Bronchial epithelial cell (primary cell): ENCODE measurements at regions not wholly inside any gene's neighbourhood (a gene's known extent, or its start where the extent isn't known, plus 50 kb on each side); places are given as distances from the start of the nearest gene placed in this dataset.
"Not testable (repeated sequence)": the region's sequence is repeated elsewhere in the genome, so short reads cannot be mapped to it uniquely, and the experiment has no call there.

ENCODE experiments used
- DNase-seq: peaks from one replicate; pipeline ENCODE4 v3.0.0-alpha.2; 2010; ENCODE audit warnings: low read depth
- FAIRE-seq: peaks from 2 replicates; lab custom pipeline; 2011; peaks lifted over from hg19 to GRCh38; lab: Jason Lieb, UNC
- H3K27me3 ChIP-seq: 2 replicates; pipeline ENCODE4 v1.5.1; 2011; ENCODE audit warnings: low read length; ENCODE audit not compliant: control insufficient read depth, insufficient read depth
- H3K36me3 ChIP-seq: 2 replicates; pipeline ENCODE4 v1.5.1; 2011; ENCODE audit warnings: low read length; ENCODE audit not compliant: control insufficient read depth, insufficient read depth
- H3K4me3 ChIP-seq: 2 replicates; pipeline ENCODE4 v1.5.1; 2011; ENCODE audit warnings: mild to moderate bottlenecking, low read depth, low read length, control low read depth
- TF ChIP-seq, protein P1 (sequence below): IDR thresholded peaks from 2 replicates; pipeline ENCODE4 v1.5.1; 2011; ENCODE audit warnings: mild to moderate bottlenecking, moderate library complexity, low read length, control low read depth, inconsistent platforms; ENCODE audit not compliant: insufficient read depth, severe bottlenecking

GRCh38 chr5:60445427-60445826 lies 254.5 kb downstream of the DEPDC1B start:
- DNase-seq, result no peak
- Histone ChIP-seq H3K4me3 (no peak overlapping the region), H3K27me3 (no peaks in the 10 kb centered on the region), H3K36me3 (no peaks in the 10 kb centered on the region)
- TF ChIP-seq, protein P1, sequence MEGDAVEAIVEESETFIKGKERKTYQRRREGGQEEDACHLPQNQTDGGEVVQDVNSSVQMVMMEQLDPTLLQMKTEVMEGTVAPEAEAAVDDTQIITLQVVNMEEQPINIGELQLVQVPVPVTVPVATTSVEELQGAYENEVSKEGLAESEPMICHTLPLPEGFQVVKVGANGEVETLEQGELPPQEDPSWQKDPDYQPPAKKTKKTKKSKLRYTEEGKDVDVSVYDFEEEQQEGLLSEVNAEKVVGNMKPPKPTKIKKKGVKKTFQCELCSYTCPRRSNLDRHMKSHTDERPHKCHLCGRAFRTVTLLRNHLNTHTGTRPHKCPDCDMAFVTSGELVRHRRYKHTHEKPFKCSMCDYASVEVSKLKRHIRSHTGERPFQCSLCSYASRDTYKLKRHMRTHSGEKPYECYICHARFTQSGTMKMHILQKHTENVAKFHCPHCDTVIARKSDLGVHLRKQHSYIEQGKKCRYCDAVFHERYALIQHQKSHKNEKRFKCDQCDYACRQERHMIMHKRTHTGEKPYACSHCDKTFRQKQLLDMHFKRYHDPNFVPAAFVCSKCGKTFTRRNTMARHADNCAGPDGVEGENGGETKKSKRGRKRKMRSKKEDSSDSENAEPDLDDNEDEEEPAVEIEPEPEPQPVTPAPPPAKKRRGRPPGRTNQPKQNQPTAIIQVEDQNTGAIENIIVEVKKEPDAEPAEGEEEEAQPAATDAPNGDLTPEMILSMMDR, result no peak
- no peak for FAIRE-seq

DNA sequence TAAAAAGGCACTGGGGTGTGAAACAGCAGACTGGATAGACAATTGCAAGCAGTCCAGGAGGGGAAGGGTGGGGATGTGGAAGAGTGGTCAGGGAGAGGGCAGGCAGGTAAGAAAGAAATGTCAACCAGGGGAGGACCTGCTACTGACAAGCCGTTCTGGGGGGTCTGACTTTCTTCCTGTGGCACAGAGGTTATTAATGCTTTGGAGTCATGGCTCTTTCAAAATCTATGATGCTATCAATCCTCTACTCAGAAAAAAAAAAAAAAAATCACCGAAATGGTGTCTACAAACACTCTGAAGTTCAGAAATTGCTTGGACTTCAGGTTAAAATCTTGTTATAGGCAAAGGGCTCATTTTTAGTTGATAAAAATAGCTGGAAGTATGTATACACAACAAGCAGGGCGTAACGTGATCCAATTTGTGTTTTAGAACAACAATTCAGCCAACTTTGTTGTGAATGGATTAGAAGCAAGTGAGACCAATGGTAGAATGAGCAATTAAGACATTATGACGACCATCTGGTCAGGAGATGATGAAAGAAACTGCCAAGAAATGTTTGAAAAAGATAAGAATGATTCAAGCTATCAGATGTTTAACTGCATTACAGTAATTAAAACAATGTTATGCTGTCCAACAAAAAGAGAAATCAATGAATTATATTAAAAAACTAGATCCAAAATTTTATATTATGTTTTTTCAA lies 255.2 kb downstream of the DEPDC1B start:
- H3K36me3 ChIP-seq, result no peaks in the 10 kb centered on the region
- TF ChIP-seq, protein P1, result no peak
- H3K4me3 ChIP-seq, result no peak overlapping the region
- no peak for FAIRE-seq
- DNase-seq, result no peak
- no peaks in the 10 kb centered on the region for H3K27me3 ChIP-seq

- no peaks in the 10 kb centered on the region for H3K36me3 ChIP-seq
- TF ChIP-seq, protein P1, result no peak
- FAIRE-seq, result no peak
These were observed 260.4 kb downstream of the DEPDC1B start for GRCh38 chr5:60439552-60439951.

GRCh38 chr5:60437308-60437707 lies 262.7 kb downstream of the DEPDC1B start:
- no peak for FAIRE-seq

More at GRCh38 chr5:60439552-60439951, 260.4 kb downstream of the DEPDC1B start:
- Histone ChIP-seq H3K27me3 (no peaks in the 10 kb centered on the region), H3K4me3 (no peak overlapping the region)
- no peak for DNase-seq

GRCh38 chr5:60436518-60436917 lies 263.4 kb downstream of the DEPDC1B start:
- TF ChIP-seq, protein P1, result no peak
- DNase-seq (no peak), FAIRE-seq (no peak)
- Histone ChIP-seq H3K27me3 (no peaks in the 10 kb centered on the region), H3K36me3 (no peaks in the 10 kb centered on the region), H3K4me3 (no peak overlapping the region)

More at GRCh38 chr5:60437308-60437707, 262.7 kb downstream of the DEPDC1B start:
- Histone ChIP-seq H3K36me3 (no peaks in the 10 kb centered on the region), H3K27me3 (no peaks in the 10 kb centered on the region), H3K4me3 (no peak overlapping the region)
- TF ChIP-seq, protein P1, result no peak
- no peak for DNase-seq

- no peaks in the 10 kb centered on the region for H3K36me3 ChIP-seq
- TF ChIP-seq, protein P1, result no peak
- DNase-seq (no peak), FAIRE-seq (no peak)
- H3K4me3 ChIP-seq, result no peak overlapping the region
- no peaks in the 10 kb centered on the region for H3K27me3 ChIP-seq
These were observed 264.2 kb downstream of the DEPDC1B start for GRCh38 chr5:60435808-60436207.

GRCh38 chr5:60426189-60426588 lies 273.8 kb downstream of the DEPDC1B start:
- FAIRE-seq, H3K27me3 ChIP-seq, H3K36me3 ChIP-seq, DNase-seq, H3K4me3 ChIP-seq: not testable (repeated sequence)

GRCh38 chr5:60420773-60421172 lies 279.2 kb downstream of the DEPDC1B start:
- not testable (repeated sequence) for H3K4me3 ChIP-seq, DNase-seq, H3K27me3 ChIP-seq, H3K36me3 ChIP-seq, FAIRE-seq
